ENCODE measurements at regions not wholly inside any gene's neighbourhood (a gene's known extent, or its start where the extent isn't known, plus 50 kb on each side); places are given as distances from the start of the nearest gene placed in this dataset.

DNA sequence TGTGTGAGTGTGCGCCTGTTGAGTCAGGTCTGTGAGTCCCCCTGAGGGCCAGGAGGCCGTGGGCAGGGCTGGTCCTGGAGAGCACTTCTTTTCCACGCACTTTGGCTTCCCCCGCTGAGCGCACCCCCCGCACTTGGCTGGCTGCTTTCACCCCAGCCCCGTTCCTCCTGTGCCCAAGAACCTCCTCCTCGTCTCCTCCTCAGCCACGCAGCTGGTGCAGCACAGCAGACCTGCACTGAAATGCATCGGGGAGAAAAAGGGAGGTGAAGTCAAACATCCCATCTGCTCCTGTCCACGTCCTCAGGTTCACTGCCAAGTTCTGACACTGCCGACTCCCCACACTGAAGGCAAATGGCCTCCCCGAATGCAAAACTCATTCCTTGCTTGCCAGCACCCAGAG, 362.7 kb upstream of the SFSWAP start:
- Histone ChIP-seq H4K5ac (ENCODE audit: low read depth, low read length) (no peak overlapping the region), H2BK20ac (ENCODE audit: low read depth, low read length) (no peak overlapping the region), H2AFZ (replicated peaks; ENCODE audit: low read length, poor library complexity) (no peak overlapping the region), H3K56ac (ENCODE audit: extremely low read depth, insufficient read depth, low read length) (no peak overlapping the region), H3K23ac (ENCODE audit: low read depth, low read length) (no peak overlapping the region), H3K27me3 (ENCODE audit: control insufficient read depth, insufficient read depth, low read length) (no peaks in the 10 kb centered on the region), H3K4me2 (ENCODE audit: low read depth, low read length) (no peak overlapping the region), H3K4ac (ENCODE audit: low read depth, low read length) (no peak overlapping the region), H3K79me1 (ENCODE audit: low read depth in 1 of 2, low read length in 2 of 2) (no peaks in the 10 kb centered on the region), H2AK9ac (replicated peaks; ENCODE audit: low read depth, low read length, poor library complexity) (no peak overlapping the region), H4K8ac (ENCODE audit: low read depth in 2 of 2, low read length in 2 of 2) (no peak overlapping the region), H4K20me1 (ENCODE audit: insufficient read depth, low read length) (no peaks in the 10 kb centered on the region), H3K4me3 (ENCODE audit: insufficient read depth, low read depth, low read length) (no peak overlapping the region), H2BK120ac (ENCODE audit: low read depth, low read length) (no peak overlapping the region), H4K91ac (ENCODE audit: insufficient read depth, low read depth, low read length) (no peak overlapping the region), H2BK5ac (ENCODE audit: low read depth, low read length, poor library complexity, severe bottlenecking) (no peak overlapping the region), H3K9me3 (ENCODE audit: control insufficient read depth, insufficient read depth, low read length) (peaks cover 41% of the 10 kb centered on the region; the same call in 1 of the 2 replicates), H3K36me3 (ENCODE audit: control insufficient read depth, insufficient read depth, low read length) (no peaks in the 10 kb centered on the region), H3K18ac (ENCODE audit: low read depth, low read length) (no peak overlapping the region), H3K4me1 (ENCODE audit: control insufficient read depth, insufficient read depth, low read length) (no peaks in the 10 kb centered on the region), H2BK15ac (ENCODE audit: low read depth, low read length) (no peak overlapping the region), H3K9ac (ENCODE audit: low read depth, low read length) (no peak overlapping the region), H3K9me1 (ENCODE audit: insufficient read depth, low read length) (no peaks in the 10 kb centered on the region), H2AK5ac (ENCODE audit: low read depth, low read length) (no peak overlapping the region), H3K27ac (ENCODE audit: insufficient read depth, low read length) (no peak overlapping the region), H3K14ac (replicated peaks; ENCODE audit: low read depth, low read length) (no peak overlapping the region)
- intact Hi-C loops (cut with micrococcal nuclease) (no loop called here), dilution Hi-C loops (cut with HindIII; ENCODE audit: low sequenced_read_pairs, unreplicated experiment) (no loop called here), in situ Hi-C loops (cut with MboI; ENCODE audit: low sequenced_read_pairs) (no loop called here)
- ATAC-seq (ENCODE audit: low read depth) (no peak), DNase-seq (no peak)
- BruUV-seq (replicated peaks), result no TSS peak
- TF ChIP-seq FOS (IDR thresholded peaks at IDR 0.05; ENCODE audit: low read depth, low read length) (no peak), RFX5 (IDR thresholded peaks at IDR 0.05; ENCODE audit: low read depth, low read length) (no peak), MAFK (IDR thresholded peaks at IDR 0.05; ENCODE audit: low read depth, low read length) (no peak), RAD21 (IDR thresholded peaks at IDR 0.05; ENCODE audit: low read length) (no peak), BHLHE40 (IDR thresholded peaks at IDR 0.05; ENCODE audit: low read depth, low read length) (no peak), RCOR1 (IDR thresholded peaks at IDR 0.05; ENCODE audit: insufficient replicate concordance, low read length) (no peak), NFE2L2 (IDR thresholded peaks at IDR 0.05; ENCODE audit: low read depth, low read length) (no peak), SMC3 (IDR thresholded peaks at IDR 0.05; ENCODE audit: low read depth, low read length) (no peak), MXI1 (IDR thresholded peaks at IDR 0.05; ENCODE audit: borderline replicate concordance, low read depth, low read length) (no peak), MAZ (IDR thresholded peaks at IDR 0.05; ENCODE audit: borderline replicate concordance, low read depth, low read length) (no peak), CEBPB (IDR thresholded peaks at IDR 0.05; ENCODE audit: low read depth, low read length) (no peak), CHD1 (IDR thresholded peaks at IDR 0.05; ENCODE audit: low read depth, low read length) (no peak), POLR2A (IDR thresholded peaks at IDR 0.05; ENCODE audit: low read depth, low read length) (no peak)
- TF ChIP-seq, protein P1, sequence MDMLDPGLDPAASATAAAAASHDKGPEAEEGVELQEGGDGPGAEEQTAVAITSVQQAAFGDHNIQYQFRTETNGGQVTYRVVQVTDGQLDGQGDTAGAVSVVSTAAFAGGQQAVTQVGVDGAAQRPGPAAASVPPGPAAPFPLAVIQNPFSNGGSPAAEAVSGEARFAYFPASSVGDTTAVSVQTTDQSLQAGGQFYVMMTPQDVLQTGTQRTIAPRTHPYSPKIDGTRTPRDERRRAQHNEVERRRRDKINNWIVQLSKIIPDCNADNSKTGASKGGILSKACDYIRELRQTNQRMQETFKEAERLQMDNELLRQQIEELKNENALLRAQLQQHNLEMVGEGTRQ (IDR thresholded peaks at IDR 0.05; ENCODE audit: low read depth, low read length), result no peak
- TF ChIP-seq, protein P2, sequence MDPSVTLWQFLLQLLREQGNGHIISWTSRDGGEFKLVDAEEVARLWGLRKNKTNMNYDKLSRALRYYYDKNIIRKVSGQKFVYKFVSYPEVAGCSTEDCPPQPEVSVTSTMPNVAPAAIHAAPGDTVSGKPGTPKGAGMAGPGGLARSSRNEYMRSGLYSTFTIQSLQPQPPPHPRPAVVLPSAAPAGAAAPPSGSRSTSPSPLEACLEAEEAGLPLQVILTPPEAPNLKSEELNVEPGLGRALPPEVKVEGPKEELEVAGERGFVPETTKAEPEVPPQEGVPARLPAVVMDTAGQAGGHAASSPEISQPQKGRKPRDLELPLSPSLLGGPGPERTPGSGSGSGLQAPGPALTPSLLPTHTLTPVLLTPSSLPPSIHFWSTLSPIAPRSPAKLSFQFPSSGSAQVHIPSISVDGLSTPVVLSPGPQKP (IDR thresholded peaks at IDR 0.05; ENCODE audit: borderline replicate concordance, low read depth, low read length), result no peak
- TF ChIP-seq, protein P3, sequence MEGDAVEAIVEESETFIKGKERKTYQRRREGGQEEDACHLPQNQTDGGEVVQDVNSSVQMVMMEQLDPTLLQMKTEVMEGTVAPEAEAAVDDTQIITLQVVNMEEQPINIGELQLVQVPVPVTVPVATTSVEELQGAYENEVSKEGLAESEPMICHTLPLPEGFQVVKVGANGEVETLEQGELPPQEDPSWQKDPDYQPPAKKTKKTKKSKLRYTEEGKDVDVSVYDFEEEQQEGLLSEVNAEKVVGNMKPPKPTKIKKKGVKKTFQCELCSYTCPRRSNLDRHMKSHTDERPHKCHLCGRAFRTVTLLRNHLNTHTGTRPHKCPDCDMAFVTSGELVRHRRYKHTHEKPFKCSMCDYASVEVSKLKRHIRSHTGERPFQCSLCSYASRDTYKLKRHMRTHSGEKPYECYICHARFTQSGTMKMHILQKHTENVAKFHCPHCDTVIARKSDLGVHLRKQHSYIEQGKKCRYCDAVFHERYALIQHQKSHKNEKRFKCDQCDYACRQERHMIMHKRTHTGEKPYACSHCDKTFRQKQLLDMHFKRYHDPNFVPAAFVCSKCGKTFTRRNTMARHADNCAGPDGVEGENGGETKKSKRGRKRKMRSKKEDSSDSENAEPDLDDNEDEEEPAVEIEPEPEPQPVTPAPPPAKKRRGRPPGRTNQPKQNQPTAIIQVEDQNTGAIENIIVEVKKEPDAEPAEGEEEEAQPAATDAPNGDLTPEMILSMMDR (conservative IDR thresholded peaks at IDR 0.05; ENCODE audit: low read depth, low read length), result no peak
- CTCF ChIA-PET, result no interaction called here
- WGBS, 2 experiments (ENCODE audit: extremely low coverage in 2 of 2, insufficient read length in 1 of 2), result no CpG with 5 or more reads among the region's 13 CpGs
- POLR2A ChIA-PET (ENCODE audit: unreplicated experiment), result no interaction called here

Measured in IMR-90 (cell line).